ENCODE measurements at regions not wholly inside any gene's neighbourhood (a gene's known extent, or its start where the extent isn't known, plus 50 kb on each side); places are given as distances from the start of the nearest gene placed in this dataset.

GRCh38 chr3:193827871-193828270 is 234.9 kb downstream of the OPA1 start:
- no peak for TF ChIP-seq POLR2A (IDR thresholded peaks at IDR 0.05; ENCODE audit: low read depth)
- TF ChIP-seq, protein P1, sequence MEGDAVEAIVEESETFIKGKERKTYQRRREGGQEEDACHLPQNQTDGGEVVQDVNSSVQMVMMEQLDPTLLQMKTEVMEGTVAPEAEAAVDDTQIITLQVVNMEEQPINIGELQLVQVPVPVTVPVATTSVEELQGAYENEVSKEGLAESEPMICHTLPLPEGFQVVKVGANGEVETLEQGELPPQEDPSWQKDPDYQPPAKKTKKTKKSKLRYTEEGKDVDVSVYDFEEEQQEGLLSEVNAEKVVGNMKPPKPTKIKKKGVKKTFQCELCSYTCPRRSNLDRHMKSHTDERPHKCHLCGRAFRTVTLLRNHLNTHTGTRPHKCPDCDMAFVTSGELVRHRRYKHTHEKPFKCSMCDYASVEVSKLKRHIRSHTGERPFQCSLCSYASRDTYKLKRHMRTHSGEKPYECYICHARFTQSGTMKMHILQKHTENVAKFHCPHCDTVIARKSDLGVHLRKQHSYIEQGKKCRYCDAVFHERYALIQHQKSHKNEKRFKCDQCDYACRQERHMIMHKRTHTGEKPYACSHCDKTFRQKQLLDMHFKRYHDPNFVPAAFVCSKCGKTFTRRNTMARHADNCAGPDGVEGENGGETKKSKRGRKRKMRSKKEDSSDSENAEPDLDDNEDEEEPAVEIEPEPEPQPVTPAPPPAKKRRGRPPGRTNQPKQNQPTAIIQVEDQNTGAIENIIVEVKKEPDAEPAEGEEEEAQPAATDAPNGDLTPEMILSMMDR (IDR thresholded peaks at IDR 0.05): no peak
- TF ChIP-seq EP300 (IDR thresholded peaks at IDR 0.05): no peak
- no peak for TF ChIP-seq POLR2AphosphoS5 (IDR thresholded peaks at IDR 0.05)
